ENCODE measurements at regions not wholly inside any gene's neighbourhood (a gene's known extent, or its start where the extent isn't known, plus 50 kb on each side); places are given as distances from the start of the nearest gene placed in this dataset.

- DNase-seq, result no peak
These were observed 59.2 kb upstream of the ARHGEF3 start for GRCh38 chr3:56860939-56861338.

- no peak for DNase-seq
These were observed 58.6 kb upstream of the ARHGEF3 start for GRCh38 chr3:56860351-56860750.

GRCh38 chr3:56858331-56858730 is 56.6 kb upstream of the ARHGEF3 start:
- DNase-seq, result peak; percentile 28

- DNase-seq, result no peak
These were observed 55.4 kb upstream of the ARHGEF3 start for GRCh38 chr3:56857178-56857577.

GRCh38 chr3:56856752-56857151 is 55.0 kb upstream of the ARHGEF3 start:
- DNase-seq, result no peak

- DNase-seq, result peak; percentile 26
These were observed 54.2 kb upstream of the ARHGEF3 start for GRCh38 chr3:56855856-56856512.

GRCh38 chr3:56854856-56855611 is 53.3 kb upstream of the ARHGEF3 start:
- DNase-seq, result no peak

GRCh38 chr3:56851966-56852884 is 50.5 kb upstream of the ARHGEF3 start:
- no peak for DNase-seq
